HG03196 (cell line): ENCODE measurements at regions not wholly inside any gene's neighbourhood (a gene's known extent, or its start where the extent isn't known, plus 50 kb on each side); places are given as distances from the start of the nearest gene placed in this dataset.
"Not testable (repeated sequence)": the region's sequence is repeated elsewhere in the genome, so short reads cannot be mapped to it uniquely, and the experiment has no call there.

Experiments used
- ATAC-seq: cut with Tn5 transposase; IDR thresholded peaks from one replicate; pipeline ENCODE4 v1.9.1; 2021; ENCODE audit not compliant: unreplicated experiment

DNA sequence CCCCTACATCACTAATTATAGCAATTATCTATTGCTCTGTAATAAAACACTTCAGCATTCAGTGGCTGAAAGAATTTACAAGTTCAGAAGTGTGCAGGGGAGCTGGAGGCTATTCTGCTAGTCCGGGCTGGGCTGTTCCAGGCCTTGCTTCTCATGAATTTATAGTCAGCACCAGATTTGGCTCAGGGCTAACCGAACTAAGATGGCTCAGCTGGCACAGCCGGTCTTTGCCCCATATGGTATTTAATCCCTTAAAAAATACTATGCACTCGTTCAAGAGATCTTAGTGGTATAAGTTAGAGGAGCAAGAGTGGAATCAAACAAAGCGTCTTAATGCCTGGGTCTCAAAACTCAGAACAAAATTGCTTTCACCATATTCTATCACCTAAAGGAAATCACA, 932.9 kb downstream of the XPNPEP1 start:
- ATAC-seq = no peak

DNA sequence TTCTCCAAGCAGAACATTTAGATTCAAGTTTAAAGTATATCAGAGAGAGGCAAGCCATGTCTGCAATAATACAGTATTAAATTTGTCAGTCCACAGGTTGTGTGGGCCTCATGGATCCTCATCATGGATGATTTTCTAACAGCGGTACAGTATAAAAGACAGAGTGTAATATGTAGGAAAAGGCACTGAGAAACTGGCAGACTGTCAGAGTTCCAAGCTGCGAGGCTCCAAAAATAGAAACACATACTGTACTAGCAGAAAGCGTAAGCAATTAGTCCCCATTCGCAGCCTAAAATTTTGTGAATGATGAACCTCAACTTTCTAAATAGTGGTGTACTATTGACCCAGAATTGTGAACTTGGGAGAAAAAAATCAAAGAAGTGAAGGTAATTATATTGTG, 933.3 kb downstream of the XPNPEP1 start:
- no peak for ATAC-seq

GRCh38 chr10:108982159-108982558, 941.2 kb downstream of the XPNPEP1 start:
- no peak for ATAC-seq

GRCh38 chr10:108980869-108981268, 942.4 kb downstream of the XPNPEP1 start:
- ATAC-seq = no peak

GRCh38 chr10:108975459-108976058, 947.8 kb downstream of the XPNPEP1 start:
- no peak for ATAC-seq

GRCh38 chr10:108970016-108970415, 953.3 kb downstream of the XPNPEP1 start:
- ATAC-seq = no peak

- no peak for ATAC-seq
Observed at GRCh38 chr10:108966411-108966810, 956.9 kb downstream of the XPNPEP1 start.

DNA sequence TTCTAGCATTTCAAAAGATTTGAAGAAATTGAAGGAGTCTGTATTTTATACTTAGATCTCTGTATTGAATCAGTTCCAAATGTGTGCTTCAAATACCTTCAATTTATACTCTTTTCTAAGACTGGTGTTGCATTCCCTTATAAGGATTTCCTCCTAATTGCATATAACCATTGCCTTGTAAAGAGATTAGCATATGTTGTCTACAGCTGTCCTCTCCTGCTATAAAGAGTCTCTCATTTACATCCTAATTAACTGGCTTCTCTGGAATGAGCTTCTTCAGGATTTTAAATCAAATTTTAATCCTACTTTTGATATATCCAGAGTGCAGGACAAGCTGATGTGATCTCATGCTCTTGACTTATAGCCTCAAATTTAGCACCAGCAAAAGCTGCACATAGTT, 957.3 kb downstream of the XPNPEP1 start:
- no peak for ATAC-seq

- ATAC-seq = no peak
Observed at GRCh38 chr10:108962172-108962571, 961.1 kb downstream of the XPNPEP1 start.

- ATAC-seq = no peak
Observed at GRCh38 chr10:108957681-108958080, 965.6 kb downstream of the XPNPEP1 start.

DNA sequence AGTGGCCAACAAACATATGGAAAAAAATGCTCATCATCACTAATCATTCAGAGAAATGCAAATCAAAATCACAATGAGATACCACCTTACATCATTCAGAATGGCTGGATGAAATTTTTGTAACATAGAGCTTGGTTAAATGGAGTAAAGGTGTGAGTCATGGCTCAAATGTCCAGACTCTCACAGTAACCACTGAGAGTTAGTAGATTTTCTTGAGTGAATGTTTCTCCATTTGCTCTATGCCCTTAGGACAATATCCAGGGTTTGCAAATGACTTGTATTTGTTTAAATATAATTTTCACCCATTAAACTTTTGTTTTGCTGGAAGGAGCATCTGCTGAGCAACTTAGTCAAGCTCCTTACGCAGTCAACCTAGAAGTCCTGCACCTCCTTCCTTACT, 967.2 kb downstream of the XPNPEP1 start:
- no peak for ATAC-seq

GRCh38 chr10:108920029-108920428, 1003.3 kb downstream of the XPNPEP1 start:
- ATAC-seq = not testable (repeated sequence)

DNA sequence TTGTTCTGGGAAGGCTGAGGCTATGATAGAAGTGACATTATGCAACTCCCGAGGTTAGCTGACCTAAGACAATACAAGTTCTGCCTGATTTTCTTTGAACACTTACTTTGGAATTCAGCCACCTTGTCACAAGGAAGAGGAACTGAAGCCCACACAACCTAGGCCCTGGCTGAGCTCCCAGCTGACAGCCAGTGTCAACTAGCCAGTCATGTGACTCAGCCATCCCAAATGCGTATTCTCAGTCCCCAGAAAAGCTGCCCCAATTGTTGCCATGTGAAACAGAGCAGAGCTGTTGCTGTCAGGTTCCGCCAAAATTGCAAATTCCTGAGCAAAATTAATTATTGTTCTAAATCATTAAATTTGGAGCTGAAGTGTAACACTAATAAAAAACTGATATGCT, 1010.0 kb downstream of the XPNPEP1 start:
- ATAC-seq = no peak

GRCh38 chr10:108911814-108912541, 1011.3 kb downstream of the XPNPEP1 start:
- ATAC-seq = peak; percentile 90

DNA sequence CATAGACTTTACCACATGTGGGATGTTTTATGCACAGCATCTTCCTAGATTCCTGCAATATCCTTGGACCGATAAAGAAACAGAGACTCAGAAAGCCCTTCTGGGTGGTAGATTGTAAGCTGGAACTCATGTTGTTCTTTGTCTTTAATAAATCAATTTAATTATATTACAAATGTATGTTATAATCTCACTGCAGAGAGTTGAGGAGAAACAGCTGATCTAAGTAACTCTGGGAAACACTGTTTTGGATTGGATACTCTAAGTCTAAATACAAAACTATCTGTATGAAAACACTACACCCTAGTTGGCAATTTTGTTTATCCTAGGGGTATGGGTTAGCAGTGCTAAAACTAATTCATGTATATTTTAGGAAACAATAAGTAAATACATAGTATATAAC, 1015.2 kb downstream of the XPNPEP1 start:
- no peak for ATAC-seq

GRCh38 chr10:108905821-108906220, 1017.5 kb downstream of the XPNPEP1 start:
- ATAC-seq = no peak

DNA sequence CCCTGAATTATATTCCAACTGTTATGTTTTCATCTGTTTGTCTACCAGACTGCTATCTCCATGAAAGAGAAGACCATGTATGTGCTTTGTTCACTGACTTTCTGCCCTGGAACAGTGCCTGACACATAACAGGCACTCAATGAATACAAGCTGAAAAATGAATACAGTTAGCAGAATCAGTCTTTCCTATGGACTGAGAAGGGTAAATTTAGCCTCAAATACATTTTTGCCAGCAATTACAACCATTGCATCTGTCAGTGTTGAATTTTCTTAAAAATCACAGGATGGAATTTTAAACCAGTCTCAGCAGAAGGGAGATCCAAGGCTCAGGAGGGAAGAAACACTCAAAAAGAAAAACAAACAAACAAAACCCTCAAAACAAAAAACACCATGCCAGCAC, 1018.1 kb downstream of the XPNPEP1 start:
- ATAC-seq = no peak

GRCh38 chr10:108904163-108904838, 1019.0 kb downstream of the XPNPEP1 start:
- no peak for ATAC-seq

GRCh38 chr10:108902619-108903285, 1020.6 kb downstream of the XPNPEP1 start:
- ATAC-seq = peak; percentile 64

- no peak for ATAC-seq
Observed at GRCh38 chr10:108901781-108902618, 1021.3 kb downstream of the XPNPEP1 start.

DNA sequence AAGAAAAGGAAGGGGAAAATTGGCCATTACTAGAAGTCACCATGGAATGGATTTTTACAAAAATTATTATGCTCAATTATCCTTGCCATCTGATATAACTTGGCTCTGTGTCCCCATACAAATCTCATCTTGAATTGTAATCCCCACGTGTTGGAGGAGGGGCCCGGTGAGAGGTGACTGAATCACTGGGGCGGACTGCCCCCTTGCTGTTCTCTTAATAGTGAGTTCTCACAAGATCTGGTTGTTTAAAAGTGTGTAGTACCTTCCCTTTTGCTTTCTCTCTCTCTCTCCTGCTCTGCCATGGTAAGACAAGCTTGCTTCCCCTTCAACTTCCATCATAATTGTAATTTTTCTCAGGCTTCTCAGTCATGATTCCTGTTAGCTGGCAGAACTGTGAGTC, 1023.6 kb downstream of the XPNPEP1 start:
- ATAC-seq = no peak
